Right lobe of liver (tissue), 4 donors: ENCODE measurements at regions not wholly inside any gene's neighbourhood (a gene's known extent, or its start where the extent isn't known, plus 50 kb on each side); places are given as distances from the start of the nearest gene placed in this dataset.

Source experiments
- CTCF ChIP-seq, 4 donors: fragments of 200-600 bp in 3 of 4; fragments of 450-650 bp in 1 of 4; IDR thresholded peaks; one replicate each; pipeline versions ENCODE4 v1.5.1 to v1.8.0; 2016 to 2022; ENCODE audit warnings: antibody characterized with exemption in 4 of 4, mild to moderate bottlenecking in 2 of 4
- POLR2A ChIP-seq: fragments of 450-650 bp; IDR thresholded peaks from one replicate; pipeline ENCODE4 v1.6.1; 2017; ENCODE audit warnings: antibody characterized with exemption, mild to moderate bottlenecking
- donor health status: DM: no; HTN: no; CAD: no.
- donor health status: DM: no; HTN: no; CAD: no.
- donor health status: DM: no; HTN: yes; CAD: no.

DNA sequence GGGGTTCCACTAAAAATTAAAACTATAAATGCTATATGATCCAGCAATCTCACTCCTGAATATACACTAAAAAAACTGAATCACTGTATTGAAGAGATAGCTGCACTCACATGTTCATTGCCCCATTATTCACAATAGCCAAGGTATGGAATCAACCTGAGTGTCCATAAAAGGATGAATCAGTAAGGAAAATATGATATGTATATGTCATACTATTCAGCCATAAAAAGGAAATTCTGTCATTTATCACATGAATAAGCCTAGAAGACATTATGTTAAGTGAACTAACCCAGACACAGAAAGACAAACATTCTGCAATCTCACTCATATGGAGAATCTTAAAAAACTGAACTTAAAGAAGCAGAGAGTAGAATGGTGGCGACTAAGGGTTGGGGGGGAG, 1376.2 kb upstream of the CDH9 start:
- TF ChIP-seq CTCF (IDR thresholded peaks at IDR 0.05) = no peak
- TF ChIP-seq POLR2A = no peak
